ENCODE measurements at regions not wholly inside any gene's neighbourhood (a gene's known extent, or its start where the extent isn't known, plus 50 kb on each side); places are given as distances from the start of the nearest gene placed in this dataset.

DNA sequence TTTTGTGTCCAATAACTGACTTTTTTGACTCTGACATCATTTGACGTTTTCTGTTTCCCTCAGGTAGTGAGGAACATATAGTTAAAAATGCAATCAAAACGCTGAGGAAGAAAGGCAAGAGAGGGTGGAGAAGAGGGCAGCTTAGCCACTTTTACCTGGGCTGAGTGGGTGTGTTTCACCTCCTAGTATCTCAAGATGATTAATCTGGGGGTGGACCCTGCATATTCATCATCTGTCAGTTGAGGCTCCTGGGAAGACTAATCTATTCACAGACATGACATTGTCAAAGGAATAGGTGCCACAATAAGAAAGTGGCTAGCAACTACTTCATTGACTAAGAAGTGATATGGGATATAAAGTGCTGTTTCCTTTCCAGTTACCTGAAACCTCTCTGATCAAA, 331.5 kb upstream of the RARB start:
- no peaks in the 10 kb centered on the region for H4K20me1 ChIP-seq (replicated peaks; ENCODE audit: control insufficient read depth, insufficient read depth, low read length)
- no peak overlapping the region for H3K4me2 ChIP-seq (ENCODE audit: insufficient read depth, low read length)
- H3K9me3 ChIP-seq (replicated peaks; ENCODE audit: control insufficient read depth, insufficient read depth, low read depth, low read length) = no peaks in the 10 kb centered on the region; the same call in 1 of the 2 replicates
- WGBS (ENCODE audit: insufficient coverage, low coverage, missing lambda C conversion rate) = 0% methylated on average over 2 of the region's 2 CpGs
- H3K27ac ChIP-seq (ENCODE audit: extremely low read depth, low read depth, low read length) = no peak overlapping the region
- no peaks in the 10 kb centered on the region for H3K27me3 ChIP-seq (ENCODE audit: control insufficient read depth in 2 of 2, insufficient read depth in 2 of 2, low read length in 2 of 2)
- intact Hi-C loops (cut with micrococcal nuclease) = no loop called here
- no peak for ATAC-seq
- H2AFZ ChIP-seq (ENCODE audit: low read depth, low read length) = no peak overlapping the region
- H3K9me1 ChIP-seq (ENCODE audit: control insufficient read depth, insufficient read depth, low read length) = no peaks in the 10 kb centered on the region
- DNase-seq (ENCODE audit: extremely low read depth in 1 of 4, low spot score in 3 of 4) = no peak
- FAIRE-seq = no peak
- ChIA-PET POLR2A (no interaction called here), CTCF (ENCODE audit: low intra/inter-chr PET ratio) (no interaction called here)
- H3K36me3 ChIP-seq (ENCODE audit: control insufficient read depth, insufficient read depth, low read length) = no peaks in the 10 kb centered on the region
- TF ChIP-seq, protein P1, sequence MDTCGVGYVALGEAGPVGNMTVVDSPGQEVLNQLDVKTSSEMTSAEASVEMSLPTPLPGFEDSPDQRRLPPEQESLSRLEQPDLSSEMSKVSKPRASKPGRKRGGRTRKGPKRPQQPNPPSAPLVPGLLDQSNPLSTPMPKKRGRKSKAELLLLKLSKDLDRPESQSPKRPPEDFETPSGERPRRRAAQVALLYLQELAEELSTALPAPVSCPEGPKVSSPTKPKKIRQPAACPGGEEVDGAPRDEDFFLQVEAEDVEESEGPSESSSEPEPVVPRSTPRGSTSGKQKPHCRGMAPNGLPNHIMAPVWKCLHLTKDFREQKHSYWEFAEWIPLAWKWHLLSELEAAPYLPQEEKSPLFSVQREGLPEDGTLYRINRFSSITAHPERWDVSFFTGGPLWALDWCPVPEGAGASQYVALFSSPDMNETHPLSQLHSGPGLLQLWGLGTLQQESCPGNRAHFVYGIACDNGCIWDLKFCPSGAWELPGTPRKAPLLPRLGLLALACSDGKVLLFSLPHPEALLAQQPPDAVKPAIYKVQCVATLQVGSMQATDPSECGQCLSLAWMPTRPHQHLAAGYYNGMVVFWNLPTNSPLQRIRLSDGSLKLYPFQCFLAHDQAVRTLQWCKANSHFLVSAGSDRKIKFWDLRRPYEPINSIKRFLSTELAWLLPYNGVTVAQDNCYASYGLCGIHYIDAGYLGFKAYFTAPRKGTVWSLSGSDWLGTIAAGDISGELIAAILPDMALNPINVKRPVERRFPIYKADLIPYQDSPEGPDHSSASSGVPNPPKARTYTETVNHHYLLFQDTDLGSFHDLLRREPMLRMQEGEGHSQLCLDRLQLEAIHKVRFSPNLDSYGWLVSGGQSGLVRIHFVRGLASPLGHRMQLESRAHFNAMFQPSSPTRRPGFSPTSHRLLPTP (IDR thresholded peaks at IDR 0.05; ENCODE audit: borderline replicate concordance, extremely low read depth, insufficient read length) = no peak
- H3K79me2 ChIP-seq (ENCODE audit: control insufficient read depth, insufficient read depth, low read length) = no peaks in the 10 kb centered on the region
- H3K9ac ChIP-seq (ENCODE audit: insufficient read depth in 1 of 2, low read depth in 2 of 2, low read length in 2 of 2) = no peak overlapping the region
- no peak overlapping the region for H3K4me3 ChIP-seq
- no peaks in the 10 kb centered on the region for H3K4me1 ChIP-seq (replicated peaks in 1 of 2; ENCODE audit: control insufficient read depth in 2 of 2, insufficient read depth in 2 of 2, low read length in 2 of 2)
- BruUV-seq (replicated peaks) = no TSS peak
- in situ Hi-C loops (cut with MboI) = no loop called here

DNA sequence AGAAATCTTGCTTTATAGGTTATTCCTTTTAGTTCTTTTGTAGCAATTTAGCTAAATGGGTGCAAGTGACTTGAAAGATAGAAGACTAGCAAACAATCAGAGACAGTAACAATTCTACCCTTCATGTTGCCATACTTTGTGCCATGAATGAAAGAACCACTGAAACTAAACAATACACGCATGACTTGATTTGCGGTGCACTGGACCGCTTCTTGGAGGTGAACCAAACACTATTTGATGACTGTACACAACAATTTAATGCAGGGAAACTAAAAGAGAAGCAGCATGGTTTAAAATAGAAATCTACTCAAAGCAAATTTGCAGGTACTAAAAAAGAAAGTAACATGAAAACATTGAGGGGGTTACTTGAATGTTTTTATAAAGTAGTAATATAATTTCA, 331.0 kb upstream of the RARB start:
- H3K9me3 ChIP-seq (replicated peaks; ENCODE audit: control insufficient read depth, insufficient read depth, low read depth, low read length) = no peaks in the 10 kb centered on the region; the same call in 1 of the 2 replicates
- 2% methylated on average over 3 of the region's 3 CpGs for WGBS (ENCODE audit: insufficient coverage, low coverage, missing lambda C conversion rate)
- no peak overlapping the region for H3K27ac ChIP-seq (ENCODE audit: extremely low read depth, low read depth, low read length)
- H3K27me3 ChIP-seq (ENCODE audit: control insufficient read depth in 2 of 2, insufficient read depth in 2 of 2, low read length in 2 of 2) = no peaks in the 10 kb centered on the region
- no peaks in the 10 kb centered on the region for H3K9me1 ChIP-seq (ENCODE audit: control insufficient read depth, insufficient read depth, low read length)
- no peak overlapping the region for H3K4me3 ChIP-seq
- CTCF ChIA-PET (ENCODE audit: low intra/inter-chr PET ratio) = no interaction called here
- BruUV-seq (replicated peaks) = no TSS peak
- H3K79me2 ChIP-seq (ENCODE audit: control insufficient read depth, insufficient read depth, low read length) = no peaks in the 10 kb centered on the region
- ATAC-seq = no peak
- POLR2A ChIA-PET = no interaction called here
- no peak overlapping the region for H3K9ac ChIP-seq (ENCODE audit: insufficient read depth in 1 of 2, low read depth in 2 of 2, low read length in 2 of 2)
- H2AFZ ChIP-seq (ENCODE audit: low read depth, low read length) = no peak overlapping the region
- no peak overlapping the region for H3K4me2 ChIP-seq (ENCODE audit: insufficient read depth, low read length)
- TF ChIP-seq STAT5A (IDR thresholded peaks at IDR 0.05; ENCODE audit: borderline replicate concordance, low read length) (no peak), MCM5 (IDR thresholded peaks at IDR 0.05; ENCODE audit: low read depth) (no peak)
- TF ChIP-seq, protein P2, sequence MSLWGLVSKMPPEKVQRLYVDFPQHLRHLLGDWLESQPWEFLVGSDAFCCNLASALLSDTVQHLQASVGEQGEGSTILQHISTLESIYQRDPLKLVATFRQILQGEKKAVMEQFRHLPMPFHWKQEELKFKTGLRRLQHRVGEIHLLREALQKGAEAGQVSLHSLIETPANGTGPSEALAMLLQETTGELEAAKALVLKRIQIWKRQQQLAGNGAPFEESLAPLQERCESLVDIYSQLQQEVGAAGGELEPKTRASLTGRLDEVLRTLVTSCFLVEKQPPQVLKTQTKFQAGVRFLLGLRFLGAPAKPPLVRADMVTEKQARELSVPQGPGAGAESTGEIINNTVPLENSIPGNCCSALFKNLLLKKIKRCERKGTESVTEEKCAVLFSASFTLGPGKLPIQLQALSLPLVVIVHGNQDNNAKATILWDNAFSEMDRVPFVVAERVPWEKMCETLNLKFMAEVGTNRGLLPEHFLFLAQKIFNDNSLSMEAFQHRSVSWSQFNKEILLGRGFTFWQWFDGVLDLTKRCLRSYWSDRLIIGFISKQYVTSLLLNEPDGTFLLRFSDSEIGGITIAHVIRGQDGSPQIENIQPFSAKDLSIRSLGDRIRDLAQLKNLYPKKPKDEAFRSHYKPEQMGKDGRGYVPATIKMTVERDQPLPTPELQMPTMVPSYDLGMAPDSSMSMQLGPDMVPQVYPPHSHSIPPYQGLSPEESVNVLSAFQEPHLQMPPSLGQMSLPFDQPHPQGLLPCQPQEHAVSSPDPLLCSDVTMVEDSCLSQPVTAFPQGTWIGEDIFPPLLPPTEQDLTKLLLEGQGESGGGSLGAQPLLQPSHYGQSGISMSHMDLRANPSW (CRISPR knock-in tag; IDR thresholded peaks at IDR 0.05) = no peak
- no peaks in the 10 kb centered on the region for H3K4me1 ChIP-seq (replicated peaks in 1 of 2; ENCODE audit: control insufficient read depth in 2 of 2, insufficient read depth in 2 of 2, low read length in 2 of 2)
- intact Hi-C loops (cut with micrococcal nuclease) = no loop called here
- H4K20me1 ChIP-seq (replicated peaks; ENCODE audit: control insufficient read depth, insufficient read depth, low read length) = no peaks in the 10 kb centered on the region
- in situ Hi-C loops (cut with MboI) = no loop called here
- DNase-seq (ENCODE audit: extremely low read depth in 1 of 4, low spot score in 3 of 4) = no peak
- no peak for FAIRE-seq
- no peaks in the 10 kb centered on the region for H3K36me3 ChIP-seq (ENCODE audit: control insufficient read depth, insufficient read depth, low read length)

All from K562 (cell line).